CD1c-positive myeloid dendritic cell (primary cell): ENCODE measurements at regions not wholly inside any gene's neighbourhood (a gene's known extent, or its start where the extent isn't known, plus 50 kb on each side); places are given as distances from the start of the nearest gene placed in this dataset.

Experiments used
- DNase-seq: peaks from one replicate; pipeline ENCODE4 v3.0.0-alpha.2; 2016; ENCODE audit errors: extremely low spot score

DNA sequence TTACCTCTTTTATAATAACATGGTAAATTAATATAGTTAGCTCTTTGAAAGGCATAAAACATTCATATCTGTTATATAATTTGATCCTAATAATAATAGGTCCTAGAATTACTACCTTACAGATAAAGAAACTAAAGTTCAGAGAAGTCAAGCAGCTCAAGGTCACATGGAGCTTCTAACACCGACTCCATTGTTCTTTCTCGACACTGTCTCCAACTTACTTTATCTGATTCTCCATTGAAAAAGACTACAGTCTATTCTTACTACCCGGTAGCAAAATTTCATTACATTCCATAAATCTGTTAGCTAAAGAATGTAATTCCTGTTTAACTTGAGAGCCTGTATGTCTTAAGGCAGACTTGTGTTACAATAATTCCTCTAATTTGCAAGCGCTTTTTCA is 96.3 kb upstream of the TMEM161B start:
- no peak for DNase-seq

DNA sequence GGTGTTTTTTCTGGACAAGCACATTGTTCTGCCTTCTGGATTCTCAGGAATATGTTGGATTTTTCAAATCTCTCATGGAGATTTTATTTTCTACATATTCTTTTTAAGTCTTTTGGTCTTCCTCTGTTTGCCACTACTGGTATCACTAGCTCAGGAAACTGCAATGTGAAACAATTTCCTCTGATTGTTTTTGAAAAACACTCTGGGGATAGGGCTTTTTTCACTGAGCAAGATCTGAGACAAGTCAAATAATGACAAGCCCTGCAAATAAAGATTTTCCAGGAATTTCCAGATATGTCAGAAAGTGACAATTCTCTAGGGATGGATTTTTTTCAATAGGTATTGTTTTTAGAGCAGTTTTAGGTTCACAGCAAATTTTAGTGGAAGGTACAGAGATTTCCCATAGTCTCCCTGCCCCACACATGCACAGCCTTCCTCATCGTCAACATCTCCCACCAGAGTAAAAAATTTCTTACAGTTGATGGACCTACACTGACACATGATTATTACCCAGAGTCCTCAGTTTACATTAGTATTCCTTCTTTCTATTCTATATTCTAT is 86.9 kb upstream of the TMEM161B start:
- no peak for DNase-seq

DNA sequence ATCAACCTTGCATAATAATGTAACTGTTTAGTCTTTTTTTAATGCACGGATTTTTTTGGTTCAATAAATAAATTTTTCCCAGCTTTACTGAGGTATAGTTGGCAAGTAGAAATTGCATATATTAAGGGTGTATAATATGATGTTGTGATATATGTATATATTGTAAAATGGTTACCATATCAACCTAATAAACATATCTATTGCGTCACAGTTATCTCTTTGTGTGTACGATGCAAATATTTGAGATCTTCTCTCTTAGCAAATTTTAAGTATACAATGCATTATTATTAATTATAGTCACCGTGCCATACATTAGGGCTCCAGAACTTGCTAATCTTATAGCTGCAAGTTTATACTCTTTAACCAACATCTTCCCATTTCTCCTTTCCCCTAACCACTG is 57.2 kb upstream of the TMEM161B start:
- no peak for DNase-seq

- no peak for DNase-seq
Observed at GRCh38 chr5:88322785-88323184, 54.1 kb upstream of the TMEM161B start.
